Heart left ventricle (tissue), 16 donors: ENCODE measurements at regions not wholly inside any gene's neighbourhood (a gene's known extent, or its start where the extent isn't known, plus 50 kb on each side); places are given as distances from the start of the nearest gene placed in this dataset.

Source experiments
- ATAC-seq, 4 donors: fragments of 200-7000 bp; cut with Tn5 transposase; one replicate each; pipeline ENCODE4 v1.9.1; 2020 to 2022; ENCODE audit warnings: moderate library complexity in 4 of 4, mild to moderate bottlenecking in 3 of 4, moderate number of reproducible peaks in 1 of 4
- DNase-seq, 5 donors: peaks; one replicate each; pipeline ENCODE4 v3.0.0-alpha.2; 2020
- H3K27ac ChIP-seq, 12 donors: fragments of 200-600 bp; sonication (generic) in 4 of 12; one replicate each; pipeline versions ENCODE4 v1.5.0 to v1.8.0; 2016 to 2022; ENCODE audit warnings: mild to moderate bottlenecking in 2 of 12
- H3K27me3 ChIP-seq, 9 donors: fragments of 200-600 bp; sonication (generic) in 2 of 9; one replicate each; pipeline versions ENCODE4 v1.5.1 to v1.8.0; 2016 to 2022; ENCODE audit warnings: mild to moderate bottlenecking in 3 of 9
- H3K36me3 ChIP-seq, 9 donors: fragments of 200-600 bp; sonication (generic) in 2 of 9; one replicate each; pipeline versions ENCODE4 v1.5.0 to v1.8.0; 2018 to 2022; ENCODE audit warnings: mild to moderate bottlenecking in 2 of 9
- H3K4me1 ChIP-seq, 12 donors: fragments of 200-600 bp; sonication (generic) in 4 of 12; one replicate each; pipeline versions ENCODE4 v1.5.0 to v1.8.0; 2016 to 2022; ENCODE audit warnings: mild to moderate bottlenecking in 3 of 12
- H3K4me3 ChIP-seq, 12 donors: fragments of 200-600 bp; sonication (generic) in 4 of 12; one replicate each; pipeline versions ENCODE4 v1.5.0 to v1.8.0; 2017 to 2022; ENCODE audit warnings: mild to moderate bottlenecking in 9 of 12, moderate library complexity in 4 of 12
- H3K9me3 ChIP-seq, 12 donors: fragments of 200-600 bp; sonication (generic) in 4 of 12; one replicate each; pipeline versions ENCODE4 v1.5.0 to v1.8.0; 2016 to 2022; ENCODE audit warnings: mild to moderate bottlenecking in 1 of 12
- POLR2A ChIP-seq, 2 donors: fragments of 450-650 bp; IDR thresholded peaks; one replicate each; pipeline ENCODE4 v1.6.1; 2017; ENCODE audit warnings: antibody characterized with exemption in 2 of 2, mild to moderate bottlenecking in 2 of 2, moderate library complexity in 2 of 2
- WGBS, 4 donors: extraction: QIAGEN DNeasy Blood & Tissue Kit in 2 of 4; methylation state at CpG; one replicate each; pipeline versions ENCODE4 v1.1.5 to v1.1.7; 2013 to 2018; 5-methylcytosine and 5-hydroxymethylcytosine counted together
- intact Hi-C, 10 donors: fragments of 100-400 bp; cut with DNase I; formaldehyde crosslinking; loops; one replicate each; pipeline versions ENCODE4 v1.11.1 to v1.14.2; 2022
- TF ChIP-seq, protein P1 (sequence below), 12 donors: fragments of 200-600 bp; sonication (generic) in 4 of 12; IDR thresholded peaks; one replicate each; pipeline versions ENCODE4 v1.5.0 to v1.8.0; 2018 to 2022; ENCODE audit warnings: antibody characterized with exemption in 12 of 12, mild to moderate bottlenecking in 5 of 12
- donor health status: ischemic (EF 13 %, LVEDD 7.1; RV severe dilation, severe dysfunction).
- donor health status: healthy with polysubstance abuse.
- donor health status: DM: no; HTN: yes; CAD: no.
- donor health status: DM: no; HTN: no; CAD: no.
- donor health status: ischemic (EF 25% LVEDD 6.9; RV normal size, moderate dysfunction).
- donor health status: ischemic (EF 25% LVEDD 5.7; RV mildly dilated, moderate dysfunction).
- donor health status: healthy.
- donor health status: DM: yes; HTN: yes; CAD: no.
- donor health status: ischemic (EF 35%, LVEDD 5.7; RV mildly dilated, moderate dysfunction).
- donor health status: nonischemic (EF 11% LVEDD 7.7; RV severe dilation, severe dysfunction).
- donor health status: DM: yes; HTN: yes; CAD: no.
- donor health status: PGD.
- donor health status: ischemic (EF 29% LVEDD 5.4; RV normal size, mild dysfunction).
- donor health status: nonischemic (EF 23%, LVEDD 6.1; RV moderate dilation, normal function).

- H3K27ac ChIP-seq: no peak overlapping the region
- H3K9me3 ChIP-seq: no peaks in the 10 kb centered on the region
- no peak for ATAC-seq
- no peak for DNase-seq
- peaks cover 0 to 10% (median 0%) of the 10 kb centered on the region in 9 donors for H3K27me3 ChIP-seq
- 73 to 83% (median 77%) methylated on average over 6 of the region's 6 CpGs for WGBS, 4 donors
- H3K4me3 ChIP-seq: peak overlapping the region in 4 of 12 donors; percentile 12 to 30 (median 26)
- H3K4me1 ChIP-seq: peaks cover 0 to 2% (median 0%) of the 10 kb centered on the region in 12 donors
- intact Hi-C loops: loop anchor here in 2 of 10 donors (5.0 to 10.0 kb wide), 3 partner anchors 405 to 582 kb away; no protein-coding TSS in a partner anchor
- TF ChIP-seq, protein P1, sequence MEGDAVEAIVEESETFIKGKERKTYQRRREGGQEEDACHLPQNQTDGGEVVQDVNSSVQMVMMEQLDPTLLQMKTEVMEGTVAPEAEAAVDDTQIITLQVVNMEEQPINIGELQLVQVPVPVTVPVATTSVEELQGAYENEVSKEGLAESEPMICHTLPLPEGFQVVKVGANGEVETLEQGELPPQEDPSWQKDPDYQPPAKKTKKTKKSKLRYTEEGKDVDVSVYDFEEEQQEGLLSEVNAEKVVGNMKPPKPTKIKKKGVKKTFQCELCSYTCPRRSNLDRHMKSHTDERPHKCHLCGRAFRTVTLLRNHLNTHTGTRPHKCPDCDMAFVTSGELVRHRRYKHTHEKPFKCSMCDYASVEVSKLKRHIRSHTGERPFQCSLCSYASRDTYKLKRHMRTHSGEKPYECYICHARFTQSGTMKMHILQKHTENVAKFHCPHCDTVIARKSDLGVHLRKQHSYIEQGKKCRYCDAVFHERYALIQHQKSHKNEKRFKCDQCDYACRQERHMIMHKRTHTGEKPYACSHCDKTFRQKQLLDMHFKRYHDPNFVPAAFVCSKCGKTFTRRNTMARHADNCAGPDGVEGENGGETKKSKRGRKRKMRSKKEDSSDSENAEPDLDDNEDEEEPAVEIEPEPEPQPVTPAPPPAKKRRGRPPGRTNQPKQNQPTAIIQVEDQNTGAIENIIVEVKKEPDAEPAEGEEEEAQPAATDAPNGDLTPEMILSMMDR (IDR thresholded peaks at IDR 0.05): no peak
- no peak for TF ChIP-seq POLR2A (IDR thresholded peaks at IDR 0.05)
- H3K36me3 ChIP-seq: no peaks in the 10 kb centered on the region
Measured at GRCh38 chr3:17836919-17837318, 94.5 kb upstream of the TBC1D5 start.

DNA sequence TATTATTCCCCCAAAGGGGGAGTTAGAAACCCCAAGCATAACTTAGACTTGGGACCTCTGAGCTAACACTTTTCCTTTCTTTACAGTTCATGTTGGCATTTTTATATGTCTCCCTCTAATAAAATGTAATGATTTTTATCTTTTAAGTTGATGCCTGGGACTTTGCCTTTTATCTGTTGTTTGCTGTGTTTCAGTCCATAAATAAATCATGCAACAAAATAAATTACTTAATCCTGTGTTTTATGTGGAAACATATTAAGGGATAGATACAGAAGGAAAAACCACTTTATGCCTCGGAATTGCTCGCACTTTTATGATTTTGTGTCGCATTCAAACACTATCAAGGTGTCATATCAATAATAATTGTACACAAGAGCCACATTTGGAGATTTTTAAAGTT is 93.7 kb upstream of the TBC1D5 start:
- H3K27me3 ChIP-seq: peaks cover 0 to 10% (median 0%) of the 10 kb centered on the region in 9 donors
- peaks cover 0 to 1% (median 0%) of the 10 kb centered on the region in 12 donors for H3K4me1 ChIP-seq
- no peak for TF ChIP-seq POLR2A (IDR thresholded peaks at IDR 0.05)
- TF ChIP-seq, protein P1 (IDR thresholded peaks at IDR 0.05): no peak
- H3K36me3 ChIP-seq: no peaks in the 10 kb centered on the region
- 89 to 96% (median 93%) methylated on average over 3 of the region's 3 CpGs for WGBS, 4 donors
- no peak overlapping the region for H3K27ac ChIP-seq
- no peak overlapping the region for H3K4me3 ChIP-seq
- H3K9me3 ChIP-seq: no peaks in the 10 kb centered on the region
- ATAC-seq (no peak), DNase-seq (no peak)
- intact Hi-C loops: loop anchor here in 2 of 10 donors (5.0 to 10.0 kb wide), 3 partner anchors 404 to 581 kb away; no protein-coding TSS in a partner anchor

DNA sequence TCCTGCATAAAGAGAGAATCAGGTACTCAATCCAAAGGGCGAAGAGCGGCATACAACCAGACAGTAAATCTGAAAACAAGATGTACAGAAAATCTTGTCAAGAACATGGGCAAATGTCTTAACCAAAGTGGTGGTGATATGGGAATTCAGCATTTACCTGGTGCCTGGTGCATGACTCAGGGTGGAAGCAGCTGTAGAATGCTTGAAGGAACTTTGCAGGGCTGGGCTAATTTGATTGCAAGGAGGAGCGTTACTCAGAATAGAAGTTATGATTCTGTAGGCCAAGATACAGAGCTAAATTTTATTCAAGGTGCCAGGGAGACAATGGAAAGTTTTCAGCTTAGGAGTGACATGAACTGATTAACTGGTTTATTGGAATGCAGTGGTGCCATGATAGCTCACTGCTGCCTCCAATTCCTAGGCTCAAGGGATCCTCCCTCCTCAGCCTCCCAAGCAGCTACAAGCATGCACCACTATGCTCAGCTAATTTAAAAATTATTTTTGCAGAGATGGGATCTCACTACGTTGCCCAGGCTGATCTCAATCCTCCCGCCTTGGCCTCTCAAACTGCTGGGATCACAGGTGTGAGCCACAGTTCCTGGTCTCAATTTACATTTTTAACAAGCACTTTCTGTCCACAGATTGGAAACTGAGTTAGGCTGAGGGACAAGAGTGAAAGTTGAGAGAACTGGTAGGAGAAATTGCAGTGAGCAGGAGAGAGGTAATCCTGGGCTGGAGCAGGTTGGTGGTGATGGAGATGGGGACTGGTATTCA is 91.5 kb upstream of the TBC1D5 start:
- H3K9me3 ChIP-seq: no peaks in the 10 kb centered on the region
- no peaks in the 10 kb centered on the region for H3K36me3 ChIP-seq
- no peak overlapping the region for H3K27ac ChIP-seq
- 90 to 95% (median 92%) methylated on average over 5 of the region's 5 CpGs for WGBS, 4 donors
- DNase-seq: no peak
- TF ChIP-seq POLR2A (IDR thresholded peaks at IDR 0.05): no peak
- TF ChIP-seq, protein P1 (IDR thresholded peaks at IDR 0.05): no peak
- intact Hi-C loops: loop anchor here in 2 of 10 donors (10.0 kb wide), 2 partner anchors 569 to 579 kb away; no protein-coding TSS in a partner anchor
- no peak for ATAC-seq
- H3K4me3 ChIP-seq: no peak overlapping the region
- peaks cover 0 to 10% (median 0%) of the 10 kb centered on the region in 9 donors for H3K27me3 ChIP-seq
- H3K4me1 ChIP-seq: no peaks in the 10 kb centered on the region

- no peak for DNase-seq
- Histone ChIP-seq H3K36me3 (no peaks in the 10 kb centered on the region), H3K4me3 (no peak overlapping the region), H3K4me1 (no peaks in the 10 kb centered on the region), H3K9me3 (no peaks in the 10 kb centered on the region), H3K27ac (no peak overlapping the region), H3K27me3 (peaks cover 0 to 4% (median 0%) of the 10 kb centered on the region in 9 donors)
- intact Hi-C loops: loop anchor here in 2 of 10 donors (10.0 kb wide), 2 partner anchors 567 to 577 kb away; no protein-coding TSS in a partner anchor
- WGBS, 4 donors: 84 to 91% (median 87%) methylated on average over 2 of the region's 2 CpGs
- no peak for TF ChIP-seq POLR2A (IDR thresholded peaks at IDR 0.05)
- TF ChIP-seq, protein P1 (IDR thresholded peaks at IDR 0.05): no peak
- no peak for ATAC-seq
Measured at GRCh38 chr3:17832016-17832415, 89.6 kb upstream of the TBC1D5 start.
